ENCODE measurements at regions not wholly inside any gene's neighbourhood (a gene's known extent, or its start where the extent isn't known, plus 50 kb on each side); places are given as distances from the start of the nearest gene placed in this dataset.

DNA sequence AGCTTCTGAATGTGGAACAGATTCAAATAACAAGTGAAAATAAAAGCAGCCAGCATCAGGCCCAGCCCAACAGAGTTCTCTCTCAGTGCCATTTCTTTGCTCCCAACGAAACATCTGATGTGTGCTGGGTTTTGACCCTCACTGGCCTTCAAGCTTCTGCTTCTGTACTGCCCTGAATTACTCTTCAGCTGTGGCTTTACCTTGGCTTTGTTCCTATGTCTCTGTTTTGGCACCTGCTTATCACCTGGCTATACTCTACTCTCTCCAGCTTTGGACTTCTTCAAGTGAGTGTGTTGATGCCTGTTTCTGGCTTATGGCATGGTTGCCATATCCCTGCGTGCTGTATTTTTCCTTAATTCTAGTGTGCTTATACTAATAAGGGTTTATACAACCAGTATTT is 768.3 kb downstream of the SORCS1 start:
- no peaks in the 10 kb centered on the region for H3K27me3 ChIP-seq
- no peaks in the 10 kb centered on the region for H3K79me2 ChIP-seq
- H2AFZ ChIP-seq = no peak overlapping the region
- no peak overlapping the region for H3K27ac ChIP-seq
- no peaks in the 10 kb centered on the region for H4K20me1 ChIP-seq (ENCODE audit: insufficient read depth, poor library complexity, severe bottlenecking)
- no peaks in the 10 kb centered on the region for H3K36me3 ChIP-seq (replicated peaks; ENCODE audit: insufficient read depth, low read depth)
- WGBS (ENCODE audit: low lambda C conversion rate, missing lambda C conversion rate) = 94% methylated on average over 2 of the region's 2 CpGs
- H3K4me3 ChIP-seq = no peak overlapping the region
- no peak for DNase-seq (ENCODE audit: low spot score)
- H3K4me1 ChIP-seq (ENCODE audit: insufficient read depth) = no peaks in the 10 kb centered on the region
- H3K4me2 ChIP-seq = no peak overlapping the region
- H3K9me2 ChIP-seq (replicated peaks; ENCODE audit: insufficient read depth) = no peaks in the 10 kb centered on the region
- no peak for TF ChIP-seq EZH2phosphoT487 (IDR thresholded peaks at IDR 0.05; ENCODE audit: low read depth, severe bottlenecking, unreplicated experiment)
- no peak for TF ChIP-seq EZH2 (IDR thresholded peaks at IDR 0.05; ENCODE audit: borderline replicate concordance)
- TF ChIP-seq CTCF (IDR thresholded peaks at IDR 0.05; ENCODE audit: poor library complexity) = no peak
- no peaks in the 10 kb centered on the region for H3K9me3 ChIP-seq (ENCODE audit: low read depth)

DNA sequence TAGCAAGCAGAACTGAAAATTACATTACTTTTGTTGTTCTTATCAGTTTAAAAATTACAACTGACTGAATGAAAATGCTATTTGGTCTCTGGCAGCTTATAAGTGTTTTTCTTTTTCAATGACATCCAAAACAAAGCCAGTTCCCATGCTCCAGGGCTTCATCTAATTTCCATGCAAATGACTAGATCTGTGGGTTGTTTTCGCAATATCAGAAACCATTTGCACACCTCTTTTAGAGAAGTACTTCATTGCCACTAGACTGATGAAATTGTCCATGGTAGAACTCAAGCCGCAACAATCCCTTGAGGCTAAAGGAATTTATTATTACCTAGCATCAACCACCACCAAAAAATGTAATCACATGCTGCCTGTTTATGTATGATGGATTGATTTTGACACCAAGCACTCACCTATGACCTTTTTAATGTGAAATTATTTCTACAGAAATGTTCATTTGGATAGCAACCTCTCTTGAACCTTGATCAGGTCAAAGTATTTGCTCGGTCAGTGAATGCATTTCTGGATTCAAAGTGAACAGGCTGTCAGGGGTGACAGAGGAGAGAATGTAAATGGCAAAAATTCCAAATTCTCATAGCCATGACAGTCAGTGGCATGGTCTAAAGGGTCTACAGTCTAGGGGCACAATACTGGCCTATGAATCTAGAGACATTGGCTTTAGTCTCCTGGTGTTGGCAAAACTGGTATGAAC is 769.3 kb downstream of the SORCS1 start:
- Histone ChIP-seq H3K4me3 (no peak overlapping the region), H3K4me1 (ENCODE audit: insufficient read depth) (no peaks in the 10 kb centered on the region), H3K27ac (no peak overlapping the region), H3K9me2 (replicated peaks; ENCODE audit: insufficient read depth) (no peaks in the 10 kb centered on the region), H3K79me2 (no peaks in the 10 kb centered on the region), H3K27me3 (no peaks in the 10 kb centered on the region), H3K9me3 (ENCODE audit: low read depth) (no peaks in the 10 kb centered on the region), H3K4me2 (no peak overlapping the region), H3K36me3 (replicated peaks; ENCODE audit: insufficient read depth, low read depth) (no peaks in the 10 kb centered on the region), H2AFZ (no peak overlapping the region), H4K20me1 (ENCODE audit: insufficient read depth, poor library complexity, severe bottlenecking) (no peaks in the 10 kb centered on the region)
- 74% methylated on average over 3 of the region's 3 CpGs for WGBS (ENCODE audit: low lambda C conversion rate, missing lambda C conversion rate)
- DNase-seq (ENCODE audit: low spot score) = no peak
- TF ChIP-seq EZH2 (IDR thresholded peaks at IDR 0.05; ENCODE audit: borderline replicate concordance) (no peak), CTCF (IDR thresholded peaks at IDR 0.05; ENCODE audit: poor library complexity) (no peak), EZH2phosphoT487 (IDR thresholded peaks at IDR 0.05; ENCODE audit: low read depth, severe bottlenecking, unreplicated experiment) (no peak)

DNA sequence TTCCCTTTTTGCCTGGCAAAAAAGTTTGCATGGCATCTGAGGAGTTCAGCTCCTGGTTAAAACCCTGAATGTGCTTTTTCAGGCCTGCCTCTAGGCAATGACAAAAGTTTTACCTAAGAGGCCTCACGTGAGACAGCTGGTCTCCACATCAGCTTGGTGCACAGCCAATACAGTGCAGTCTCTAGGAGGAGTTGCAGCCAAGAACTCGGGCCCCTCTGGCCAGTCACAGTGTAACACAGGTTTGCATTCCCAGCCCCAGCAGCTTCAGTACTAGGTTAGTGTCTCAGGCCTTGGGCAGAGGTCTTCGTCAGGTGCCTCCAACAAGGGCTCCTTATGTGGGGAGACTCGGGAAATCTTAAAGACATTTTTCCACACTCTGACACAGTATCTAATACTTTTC is 771.7 kb downstream of the SORCS1 start:
- 76% methylated on average over 4 of the region's 4 CpGs for whole genome bisulfite sequencing (ENCODE audit: low lambda C conversion rate, missing lambda C conversion rate)
- no peaks in the 10 kb centered on the region for H3K79me2 ChIP-seq
- H3K36me3 ChIP-seq (replicated peaks; ENCODE audit: insufficient read depth, low read depth) = no peaks in the 10 kb centered on the region
- H2AFZ ChIP-seq = no peak overlapping the region
- H4K20me1 ChIP-seq (ENCODE audit: insufficient read depth, poor library complexity, severe bottlenecking) = no peaks in the 10 kb centered on the region
- no peak overlapping the region for H3K27ac ChIP-seq
- no peaks in the 10 kb centered on the region for H3K27me3 ChIP-seq
- no peak for TF ChIP-seq EZH2 (IDR thresholded peaks at IDR 0.05; ENCODE audit: borderline replicate concordance)
- no peak for TF ChIP-seq EZH2phosphoT487 (IDR thresholded peaks at IDR 0.05; ENCODE audit: low read depth, severe bottlenecking, unreplicated experiment)
- TF ChIP-seq CTCF (IDR thresholded peaks at IDR 0.05; ENCODE audit: poor library complexity) = no peak
- H3K9me2 ChIP-seq (replicated peaks; ENCODE audit: insufficient read depth) = no peaks in the 10 kb centered on the region
- no peaks in the 10 kb centered on the region for H3K4me1 ChIP-seq (ENCODE audit: insufficient read depth)
- H3K9me3 ChIP-seq (ENCODE audit: low read depth) = no peaks in the 10 kb centered on the region
- H3K4me2 ChIP-seq = no peak overlapping the region
- no peak for DNase-seq (ENCODE audit: low spot score)
- H3K4me3 ChIP-seq = no peak overlapping the region
